Suppressor macrophage treated with lipopolysaccharide for 4 hours (primary cell): ENCODE measurements at regions not wholly inside any gene's neighbourhood (a gene's known extent, or its start where the extent isn't known, plus 50 kb on each side); places are given as distances from the start of the nearest gene placed in this dataset.
A peak's percentile ranks its signal among the peaks of the same experiment; 100 is the strongest.

Experiments
- DNase-seq: peaks from one replicate; pipeline ENCODE4 v3.0.0-alpha.2; 2020

GRCh38 chr3:124558991-124559845 lies 171.0 kb upstream of the UMPS start:
- DNase-seq, result no peak

- DNase-seq, result peak; percentile 81
These were observed 170.2 kb upstream of the UMPS start for GRCh38 chr3:124559846-124560574.

GRCh38 chr3:124560666-124561215 lies 169.5 kb upstream of the UMPS start:
- no peak for DNase-seq

- no peak for DNase-seq
These were observed 167.5 kb upstream of the UMPS start for GRCh38 chr3:124562769-124563168.

- no peak for DNase-seq
These were observed 166.9 kb upstream of the UMPS start for GRCh38 chr3:124563376-124563775.

- peak; percentile 73 for DNase-seq
These were observed 165.2 kb upstream of the UMPS start for GRCh38 chr3:124565013-124565412.

GRCh38 chr3:124565551-124565950 lies 164.7 kb upstream of the UMPS start:
- DNase-seq, result no peak

- no peak for DNase-seq
These were observed 163.6 kb upstream of the UMPS start for GRCh38 chr3:124566701-124567100.

- DNase-seq, result no peak
These were observed 163.1 kb upstream of the UMPS start for GRCh38 chr3:124567179-124567578.

- DNase-seq, result no peak
These were observed 160.5 kb upstream of the UMPS start for GRCh38 chr3:124569761-124570160.

- no peak for DNase-seq
These were observed 160.0 kb upstream of the UMPS start for GRCh38 chr3:124570232-124570631.

- no peak for DNase-seq
These were observed 157.3 kb upstream of the UMPS start for GRCh38 chr3:124572851-124573405.

- DNase-seq, result no peak
These were observed 156.2 kb upstream of the UMPS start for GRCh38 chr3:124574012-124574411.

GRCh38 chr3:124576565-124577493 lies 153.4 kb upstream of the UMPS start:
- no peak for DNase-seq

GRCh38 chr3:124577494-124578167 lies 152.6 kb upstream of the UMPS start:
- DNase-seq, result peak; percentile 7

- DNase-seq, result no peak
These were observed 150.6 kb upstream of the UMPS start for GRCh38 chr3:124579641-124580040.

GRCh38 chr3:124582196-124582595 lies 148.1 kb upstream of the UMPS start:
- no peak for DNase-seq

GRCh38 chr3:124582621-124583395 lies 147.4 kb upstream of the UMPS start:
- peak; percentile 51 for DNase-seq

GRCh38 chr3:124584245-124584551 lies 146.1 kb upstream of the UMPS start:
- DNase-seq, result no peak

- DNase-seq, result no peak
These were observed 145.5 kb upstream of the UMPS start for GRCh38 chr3:124584552-124585391.
